CD14-positive monocyte (primary cell): ENCODE measurements at regions not wholly inside any gene's neighbourhood (a gene's known extent, or its start where the extent isn't known, plus 50 kb on each side); places are given as distances from the start of the nearest gene placed in this dataset.

Source experiments
- DNase-seq, 3 donors: peaks; one replicate each; pipeline ENCODE4 v3.0.0-alpha.2; 2011 to 2022
- H2AFZ ChIP-seq: 2 replicates; pipeline ENCODE4 v1.6.0; 2012; ENCODE audit warnings: mild to moderate bottlenecking, low read depth, low read length, inconsistent platforms; ENCODE audit not compliant: insufficient read depth, poor library complexity, severe bottlenecking
- H3K27ac ChIP-seq, 2 donors: 1 replicate in 1 of 2; 2 replicates in 1 of 2; pipeline ENCODE4 v1.5.1; 2012 to 2013; ENCODE audit warnings: low read length in 2 of 2, control low read depth in 1 of 2, inconsistent platforms in 1 of 2, low read depth in 1 of 2, mild to moderate bottlenecking in 1 of 2
- H3K27me3 ChIP-seq, 2 donors: one replicate each; pipeline versions ENCODE4 v1.6.0 to v1.6.1; 2011 to 2013; ENCODE audit warnings: low read length in 2 of 2; ENCODE audit not compliant: control insufficient read depth in 2 of 2, insufficient read depth in 2 of 2
- H3K36me3 ChIP-seq, 2 donors: replicated peaks in 1 of 2; 1 replicate in 1 of 2; 2 replicates in 1 of 2; pipeline versions ENCODE4 v1.5.1 to v1.6.1; 2012 to 2013; ENCODE audit warnings: low read length in 2 of 2, control low read depth in 1 of 2, inconsistent platforms in 1 of 2, mild to moderate bottlenecking in 1 of 2; ENCODE audit not compliant: insufficient read depth in 2 of 2, control insufficient read depth in 1 of 2
- H3K4me1 ChIP-seq, 2 donors: 1 replicate in 1 of 2; 2 replicates in 1 of 2; pipeline versions ENCODE4 v1.5.1 to v1.6.1; 2012 to 2013; ENCODE audit warnings: low read length in 2 of 2, control low read depth in 1 of 2, inconsistent platforms in 1 of 2, mild to moderate bottlenecking in 1 of 2, moderate library complexity in 1 of 2; ENCODE audit not compliant: insufficient read depth in 2 of 2, control insufficient read depth in 1 of 2
- H3K4me2 ChIP-seq: replicated peaks from 2 replicates; pipeline ENCODE3; 2012; ENCODE audit warnings: low read length, moderate library complexity, mild to moderate bottlenecking; ENCODE audit not compliant: poor library complexity, severe bottlenecking; ENCODE audit errors: extremely low read depth
- H3K4me3 ChIP-seq, 3 experiments: fragments of 200-600 bp in 1 of 3; sonication (generic) in 1 of 3; replicated peaks in 1 of 3; 1 replicate in 2 of 3; 2 replicates in 1 of 3; pipeline ENCODE4 v1.5.1; 2011 to 2013; ENCODE audit warnings: low read length in 3 of 3, mild to moderate bottlenecking in 3 of 3, control low read depth in 2 of 3, low read depth in 2 of 3, inconsistent platforms in 1 of 3, moderate library complexity in 1 of 3
- H3K79me2 ChIP-seq: 2 replicates; pipeline ENCODE4 v1.6.0; 2012; ENCODE audit warnings: mild to moderate bottlenecking, control low read depth, inconsistent platforms, low read length, moderate library complexity; ENCODE audit not compliant: insufficient read depth
- H3K9ac ChIP-seq: 2 replicates; pipeline ENCODE4 v1.6.0; 2017; ENCODE audit warnings: low read length, mild to moderate bottlenecking; ENCODE audit not compliant: insufficient read depth, poor library complexity, severe bottlenecking
- H3K9me3 ChIP-seq, 2 donors: replicated peaks in 1 of 2; 1 replicate in 1 of 2; 2 replicates in 1 of 2; pipeline versions ENCODE4 v1.5.1 to v1.6.1; 2012 to 2013; ENCODE audit warnings: low read length in 2 of 2, control low read depth in 1 of 2; ENCODE audit not compliant: control insufficient read depth in 1 of 2, insufficient read depth in 1 of 2
- H4K20me1 ChIP-seq: 2 replicates; pipeline ENCODE4 v1.6.0; 2012; ENCODE audit warnings: mild to moderate bottlenecking, low read length, control low read depth, moderate library complexity; ENCODE audit not compliant: insufficient read depth
- H3K27ac Mint-ChIP-seq, 7 donors: one replicate each; pipeline ENCODE4 v1.8.0; 2020; ENCODE audit warnings: mild to moderate bottlenecking in 7 of 7, mixed read lengths in 7 of 7, moderate library complexity in 6 of 7, inconsistent platforms in 2 of 7
- H3K27me3 Mint-ChIP-seq, 3 donors: one replicate each; pipeline ENCODE4 v1.8.0; 2021 to 2022; ENCODE audit warnings: low read depth in 3 of 3, mild to moderate bottlenecking in 3 of 3, mixed read lengths in 3 of 3, moderate library complexity in 3 of 3, inconsistent platforms in 1 of 3
- H3K36me3 Mint-ChIP-seq, 2 donors: one replicate each; pipeline ENCODE4 v1.8.0; 2020; ENCODE audit warnings: mixed read lengths in 2 of 2, inconsistent platforms in 1 of 2, mild to moderate bottlenecking in 1 of 2
- H3K4me1 Mint-ChIP-seq: one replicate; pipeline ENCODE4 v1.8.0; 2020; ENCODE audit warnings: mild to moderate bottlenecking, mixed read lengths
- H3K4me3 Mint-ChIP-seq, 2 donors: one replicate each; pipeline ENCODE4 v1.8.0; 2020; ENCODE audit warnings: mild to moderate bottlenecking in 2 of 2, mixed read lengths in 2 of 2, moderate library complexity in 1 of 2
- H3K9me3 Mint-ChIP-seq, 7 donors: one replicate each; pipeline ENCODE4 v1.8.0; 2020 to 2022; ENCODE audit warnings: mixed read lengths in 7 of 7, mild to moderate bottlenecking in 6 of 7, moderate library complexity in 6 of 7, inconsistent platforms in 2 of 7
- CTCF ChIP-seq: fragments of 200-600 bp; IDR thresholded peaks from one replicate; pipeline ENCODE4 v1.8.0; 2022; ENCODE audit warnings: antibody characterized with exemption, mild to moderate bottlenecking
- WGBS: methylation state at CpG from one replicate; pipeline ENCODE4 v1.1.5; 2013; ENCODE audit warnings: missing lambda C conversion rate; ENCODE audit not compliant: insufficient coverage; 5-methylcytosine and 5-hydroxymethylcytosine counted together
- intact Hi-C, 2 donors: fragments of 100-400 bp; cut with micrococcal nuclease; formaldehyde crosslinking; loops; one replicate each; pipeline versions ENCODE4 v1.15.0 to v1.15.1; 2023

- H3K4me3 ChIP-seq: no peak overlapping the region
- Mint-ChIP-seq H3K4me1 (no peaks in the 10 kb centered on the region), H3K36me3 (no peaks in the 10 kb centered on the region), H3K27me3 (no peaks in the 10 kb centered on the region), H3K27ac (no peak overlapping the region), H3K9me3 (peaks cover 0 to 4% (median 2%) of the 10 kb centered on the region in 7 donors), H3K4me3 (no peak overlapping the region)
- H3K9me3 ChIP-seq: no peaks in the 10 kb centered on the region
- no peak overlapping the region for H3K27ac ChIP-seq
- H3K9ac ChIP-seq: no peak overlapping the region
- H3K36me3 ChIP-seq: no peaks in the 10 kb centered on the region
- H3K4me1 ChIP-seq: no peaks in the 10 kb centered on the region
- intact Hi-C loops: no loop called here
- TF ChIP-seq CTCF: no peak
- no peaks in the 10 kb centered on the region for H3K79me2 ChIP-seq
- no peaks in the 10 kb centered on the region for H4K20me1 ChIP-seq
- H2AFZ ChIP-seq: no peak overlapping the region
- DNase-seq: no peak
- no peaks in the 10 kb centered on the region for H3K27me3 ChIP-seq
- no peak overlapping the region for H3K4me2 ChIP-seq
Observed at GRCh38 chr2:184504252-184504651, 94.1 kb upstream of the ZNF804A start.

GRCh38 chr2:184507254-184507653 is 91.1 kb upstream of the ZNF804A start:
- H3K36me3 ChIP-seq: no peaks in the 10 kb centered on the region
- H3K4me3 Mint-ChIP-seq: no peak overlapping the region

More at GRCh38 chr2:184507254-184507653, 91.1 kb upstream of the ZNF804A start:
- H3K4me3 ChIP-seq: no peak overlapping the region
- no peak for TF ChIP-seq CTCF
- H3K4me1 ChIP-seq: no peaks in the 10 kb centered on the region
- no peaks in the 10 kb centered on the region for H3K27me3 ChIP-seq
- H4K20me1 ChIP-seq: no peaks in the 10 kb centered on the region
- no peak for DNase-seq
- intact Hi-C loops: no loop called here
- no peak overlapping the region for H3K9ac ChIP-seq
- H3K79me2 ChIP-seq: no peaks in the 10 kb centered on the region
- no CpG with 5 or more reads among the region's 5 CpGs for WGBS
- H3K9me3 ChIP-seq: no peaks in the 10 kb centered on the region
- Mint-ChIP-seq H3K9me3 (peaks cover 2 to 10% (median 4%) of the 10 kb centered on the region in 7 donors), H3K27me3 (no peaks in the 10 kb centered on the region), H3K27ac (no peak overlapping the region), H3K36me3 (no peaks in the 10 kb centered on the region), H3K4me1 (no peaks in the 10 kb centered on the region)
- no peak overlapping the region for H3K4me2 ChIP-seq
- H2AFZ ChIP-seq: no peak overlapping the region
- H3K27ac ChIP-seq: no peak overlapping the region
